ENCODE measurements at regions not wholly inside any gene's neighbourhood (a gene's known extent, or its start where the extent isn't known, plus 50 kb on each side); places are given as distances from the start of the nearest gene placed in this dataset.
A peak's percentile ranks its signal among the peaks of the same experiment; 100 is the strongest.

- no peaks in the 10 kb centered on the region for H3K36me3 ChIP-seq (ENCODE audit: control insufficient read depth, insufficient read depth, low read length)
- no CpG with 5 or more reads among the region's 1 CpG for WGBS, 2 experiments (ENCODE audit: insufficient coverage in 2 of 2)
- H3K9me3 ChIP-seq (ENCODE audit: control insufficient read depth, low read length): peaks cover 4% of the 10 kb centered on the region
Measured at GRCh38 chr2:7492719-7493118, 575.5 kb downstream of the RNF144A start.

GRCh38 chr2:7497178-7497577 is 580.0 kb downstream of the RNF144A start:
- H3K27ac ChIP-seq (ENCODE audit: low read depth, low read length, severe bottlenecking): no peak overlapping the region
- H3K9me3 ChIP-seq (ENCODE audit: control insufficient read depth, low read length): peaks cover 4% of the 10 kb centered on the region
- H3K4me1 ChIP-seq (ENCODE audit: control insufficient read depth, insufficient read depth, low read length, poor library complexity, severe bottlenecking): no peaks in the 10 kb centered on the region
- no peak overlapping the region for H3K4me3 ChIP-seq (ENCODE audit: extremely low read depth, insufficient read depth, low read length, poor library complexity, severe bottlenecking)
- no peaks in the 10 kb centered on the region for H3K36me3 ChIP-seq (ENCODE audit: control insufficient read depth, insufficient read depth, low read length)
- WGBS, 2 experiments (ENCODE audit: insufficient coverage in 2 of 2): 64% methylated on average over 2 of the region's 4 CpGs; no CpG with 5 or more reads in 1 of the 2 experiments

More at GRCh38 chr2:7492719-7493118, 575.5 kb downstream of the RNF144A start:
- H3K4me1 ChIP-seq (ENCODE audit: control insufficient read depth, insufficient read depth, low read length, poor library complexity, severe bottlenecking): no peaks in the 10 kb centered on the region
- H3K27ac ChIP-seq (ENCODE audit: low read depth, low read length, severe bottlenecking): no peak overlapping the region
- H3K4me3 ChIP-seq (ENCODE audit: extremely low read depth, insufficient read depth, low read length, poor library complexity, severe bottlenecking): no peak overlapping the region

- WGBS, 2 experiments (ENCODE audit: insufficient coverage in 2 of 2): 85 to 92% methylated on average over 2 of the region's 2 CpGs
- peaks cover 2% of the 10 kb centered on the region for H3K9me3 ChIP-seq (ENCODE audit: control insufficient read depth, low read length)
- no peaks in the 10 kb centered on the region for H3K4me1 ChIP-seq (ENCODE audit: control insufficient read depth, insufficient read depth, low read length, poor library complexity, severe bottlenecking)
- H3K36me3 ChIP-seq (ENCODE audit: control insufficient read depth, insufficient read depth, low read length): no peaks in the 10 kb centered on the region
- no peak overlapping the region for H3K27ac ChIP-seq (ENCODE audit: low read depth, low read length, severe bottlenecking)
- no peak overlapping the region for H3K4me3 ChIP-seq (ENCODE audit: extremely low read depth, insufficient read depth, low read length, poor library complexity, severe bottlenecking)
Measured at GRCh38 chr2:7499018-7499417, 581.8 kb downstream of the RNF144A start.

- Histone ChIP-seq H3K9me3 (ENCODE audit: control insufficient read depth, low read length) (no peaks in the 10 kb centered on the region), H3K27ac (ENCODE audit: low read depth, low read length, severe bottlenecking) (no peak overlapping the region), H3K4me3 (ENCODE audit: extremely low read depth, insufficient read depth, low read length, poor library complexity, severe bottlenecking) (no peak overlapping the region), H3K4me1 (ENCODE audit: control insufficient read depth, insufficient read depth, low read length, poor library complexity, severe bottlenecking) (no peaks in the 10 kb centered on the region), H3K36me3 (ENCODE audit: control insufficient read depth, insufficient read depth, low read length) (no peaks in the 10 kb centered on the region)
Measured at GRCh38 chr2:7502336-7502735, 585.1 kb downstream of the RNF144A start.

- no peaks in the 10 kb centered on the region for H3K4me1 ChIP-seq (ENCODE audit: control insufficient read depth, insufficient read depth, low read length, poor library complexity, severe bottlenecking)
- 100% methylated on average over 1 to 2 of the region's 4 CpGs for WGBS, 2 experiments (ENCODE audit: insufficient coverage in 2 of 2)
- no peak overlapping the region for H3K27ac ChIP-seq (ENCODE audit: low read depth, low read length, severe bottlenecking)
- no peaks in the 10 kb centered on the region for H3K36me3 ChIP-seq (ENCODE audit: control insufficient read depth, insufficient read depth, low read length)
- no peaks in the 10 kb centered on the region for H3K9me3 ChIP-seq (ENCODE audit: control insufficient read depth, low read length)
- no peak overlapping the region for H3K4me3 ChIP-seq (ENCODE audit: extremely low read depth, insufficient read depth, low read length, poor library complexity, severe bottlenecking)
Measured at GRCh38 chr2:7508296-7508943, 591.2 kb downstream of the RNF144A start.

- H3K36me3 ChIP-seq (ENCODE audit: control insufficient read depth, insufficient read depth, low read length): no peaks in the 10 kb centered on the region
- no peaks in the 10 kb centered on the region for H3K4me1 ChIP-seq (ENCODE audit: control insufficient read depth, insufficient read depth, low read length, poor library complexity, severe bottlenecking)
- H3K27ac ChIP-seq (ENCODE audit: low read depth, low read length, severe bottlenecking): no peak overlapping the region
- H3K9me3 ChIP-seq (ENCODE audit: control insufficient read depth, low read length): no peaks in the 10 kb centered on the region
- no peak overlapping the region for H3K4me3 ChIP-seq (ENCODE audit: extremely low read depth, insufficient read depth, low read length, poor library complexity, severe bottlenecking)
- WGBS, 2 experiments (ENCODE audit: insufficient coverage in 2 of 2): 93 to 98% methylated on average over 4 of the region's 4 CpGs
Measured at GRCh38 chr2:7510353-7510752, 593.1 kb downstream of the RNF144A start.

GRCh38 chr2:7513834-7514233 is 596.6 kb downstream of the RNF144A start:
- H3K4me1 ChIP-seq (ENCODE audit: control insufficient read depth, insufficient read depth, low read length, poor library complexity, severe bottlenecking): no peaks in the 10 kb centered on the region
- H3K4me3 ChIP-seq (ENCODE audit: extremely low read depth, insufficient read depth, low read length, poor library complexity, severe bottlenecking): no peak overlapping the region
- WGBS, 2 experiments (ENCODE audit: insufficient coverage in 2 of 2): 76 to 85% methylated on average over 2 to 3 of the region's 3 CpGs

GRCh38 chr2:7515327-7515726 is 598.1 kb downstream of the RNF144A start:
- Histone ChIP-seq H3K4me1 (ENCODE audit: control insufficient read depth, insufficient read depth, low read length, poor library complexity, severe bottlenecking) (no peaks in the 10 kb centered on the region), H3K36me3 (ENCODE audit: control insufficient read depth, insufficient read depth, low read length) (no peaks in the 10 kb centered on the region), H3K9me3 (ENCODE audit: control insufficient read depth, low read length) (no peaks in the 10 kb centered on the region), H3K4me3 (ENCODE audit: extremely low read depth, insufficient read depth, low read length, poor library complexity, severe bottlenecking) (no peak overlapping the region), H3K27ac (ENCODE audit: low read depth, low read length, severe bottlenecking) (no peak overlapping the region)

More at GRCh38 chr2:7513834-7514233, 596.6 kb downstream of the RNF144A start:
- H3K27ac ChIP-seq (ENCODE audit: low read depth, low read length, severe bottlenecking): no peak overlapping the region
- H3K9me3 ChIP-seq (ENCODE audit: control insufficient read depth, low read length): no peaks in the 10 kb centered on the region
- no peaks in the 10 kb centered on the region for H3K36me3 ChIP-seq (ENCODE audit: control insufficient read depth, insufficient read depth, low read length)

- no peak overlapping the region for H3K4me3 ChIP-seq (ENCODE audit: extremely low read depth, insufficient read depth, low read length, poor library complexity, severe bottlenecking)
- H3K36me3 ChIP-seq (ENCODE audit: control insufficient read depth, insufficient read depth, low read length): no peaks in the 10 kb centered on the region
- H3K4me1 ChIP-seq (ENCODE audit: control insufficient read depth, insufficient read depth, low read length, poor library complexity, severe bottlenecking): no peaks in the 10 kb centered on the region
- H3K27ac ChIP-seq (ENCODE audit: low read depth, low read length, severe bottlenecking): no peak overlapping the region
- no peaks in the 10 kb centered on the region for H3K9me3 ChIP-seq (ENCODE audit: control insufficient read depth, low read length)
- 57% methylated on average over 1 of the region's 2 CpGs; no CpG with 5 or more reads in 1 of the 2 experiments for WGBS, 2 experiments (ENCODE audit: insufficient coverage in 2 of 2)
Measured at GRCh38 chr2:7516484-7517063, 599.4 kb downstream of the RNF144A start.

- Histone ChIP-seq H3K4me3 (ENCODE audit: extremely low read depth, insufficient read depth, low read length, poor library complexity, severe bottlenecking) (no peak overlapping the region), H3K4me1 (ENCODE audit: control insufficient read depth, insufficient read depth, low read length, poor library complexity, severe bottlenecking) (no peaks in the 10 kb centered on the region), H3K27ac (ENCODE audit: low read depth, low read length, severe bottlenecking) (peak overlapping the region; percentile 41), H3K9me3 (ENCODE audit: control insufficient read depth, low read length) (no peaks in the 10 kb centered on the region), H3K36me3 (ENCODE audit: control insufficient read depth, insufficient read depth, low read length) (no peaks in the 10 kb centered on the region)
- 96 to 100% methylated on average over 4 of the region's 6 CpGs for WGBS, 2 experiments (ENCODE audit: insufficient coverage in 2 of 2)
Measured at GRCh38 chr2:7517088-7517487, 599.9 kb downstream of the RNF144A start.

GRCh38 chr2:7517851-7518250 is 600.6 kb downstream of the RNF144A start:
- no peak overlapping the region for H3K27ac ChIP-seq (ENCODE audit: low read depth, low read length, severe bottlenecking)
- 78% methylated on average over 1 of the region's 2 CpGs; no CpG with 5 or more reads in 1 of the 2 experiments for WGBS, 2 experiments (ENCODE audit: insufficient coverage in 2 of 2)
- no peaks in the 10 kb centered on the region for H3K36me3 ChIP-seq (ENCODE audit: control insufficient read depth, insufficient read depth, low read length)
- H3K4me1 ChIP-seq (ENCODE audit: control insufficient read depth, insufficient read depth, low read length, poor library complexity, severe bottlenecking): no peaks in the 10 kb centered on the region
- no peak overlapping the region for H3K4me3 ChIP-seq (ENCODE audit: extremely low read depth, insufficient read depth, low read length, poor library complexity, severe bottlenecking)
- no peaks in the 10 kb centered on the region for H3K9me3 ChIP-seq (ENCODE audit: control insufficient read depth, low read length)

Measured in mesodermal cell (in vitro differentiated cells).